ENCODE measurements at regions not wholly inside any gene's neighbourhood (a gene's known extent, or its start where the extent isn't known, plus 50 kb on each side); places are given as distances from the start of the nearest gene placed in this dataset.

DNA sequence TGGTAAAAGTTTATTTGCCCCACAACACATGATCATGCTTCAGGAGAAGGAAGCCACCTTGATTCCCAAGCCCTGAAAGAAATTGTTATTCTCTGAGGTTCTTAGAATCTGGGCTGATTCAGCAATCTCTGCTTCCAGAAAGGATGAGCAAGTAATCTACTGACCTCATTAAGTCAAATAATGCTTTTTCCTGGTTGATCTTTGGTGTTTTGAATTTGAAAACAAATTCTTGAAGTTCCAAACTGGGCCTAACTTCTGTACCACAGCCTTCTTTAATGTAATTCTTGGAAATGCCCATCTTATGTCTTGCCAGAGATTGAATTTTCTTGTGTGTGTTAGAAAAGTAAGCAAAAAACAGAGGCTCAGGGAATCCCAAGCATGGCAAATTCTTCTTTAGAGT is 319.2 kb upstream of the DDHD1 start:
- TF ChIP-seq EZH2 (IDR thresholded peaks at IDR 0.05; ENCODE audit: low read length, missing control alignments), result no peak
- TF ChIP-seq, protein P1, sequence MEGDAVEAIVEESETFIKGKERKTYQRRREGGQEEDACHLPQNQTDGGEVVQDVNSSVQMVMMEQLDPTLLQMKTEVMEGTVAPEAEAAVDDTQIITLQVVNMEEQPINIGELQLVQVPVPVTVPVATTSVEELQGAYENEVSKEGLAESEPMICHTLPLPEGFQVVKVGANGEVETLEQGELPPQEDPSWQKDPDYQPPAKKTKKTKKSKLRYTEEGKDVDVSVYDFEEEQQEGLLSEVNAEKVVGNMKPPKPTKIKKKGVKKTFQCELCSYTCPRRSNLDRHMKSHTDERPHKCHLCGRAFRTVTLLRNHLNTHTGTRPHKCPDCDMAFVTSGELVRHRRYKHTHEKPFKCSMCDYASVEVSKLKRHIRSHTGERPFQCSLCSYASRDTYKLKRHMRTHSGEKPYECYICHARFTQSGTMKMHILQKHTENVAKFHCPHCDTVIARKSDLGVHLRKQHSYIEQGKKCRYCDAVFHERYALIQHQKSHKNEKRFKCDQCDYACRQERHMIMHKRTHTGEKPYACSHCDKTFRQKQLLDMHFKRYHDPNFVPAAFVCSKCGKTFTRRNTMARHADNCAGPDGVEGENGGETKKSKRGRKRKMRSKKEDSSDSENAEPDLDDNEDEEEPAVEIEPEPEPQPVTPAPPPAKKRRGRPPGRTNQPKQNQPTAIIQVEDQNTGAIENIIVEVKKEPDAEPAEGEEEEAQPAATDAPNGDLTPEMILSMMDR (conservative IDR thresholded peaks at IDR 0.05 in 1 of 2, IDR thresholded peaks at IDR 0.05 in 1 of 2; ENCODE audit: low read depth in 1 of 2, low read length in 2 of 2), result no peak

All from fibroblast of lung (primary cell).